Heart right ventricle (tissue), 16 donors: ENCODE measurements at regions not wholly inside any gene's neighbourhood (a gene's known extent, or its start where the extent isn't known, plus 50 kb on each side); places are given as distances from the start of the nearest gene placed in this dataset.

Experiments
- ATAC-seq, 8 donors: fragments of 200-7000 bp; cut with Tn5 transposase; one replicate each; pipeline ENCODE4 v1.9.1; 2020; ENCODE audit warnings: mild to moderate bottlenecking in 8 of 8, moderate library complexity in 8 of 8, moderate number of reproducible peaks in 1 of 8
- DNase-seq, 2 donors: peaks; one replicate each; pipeline ENCODE4 v3.0.0-alpha.2; 2020
- H3K27ac ChIP-seq, 10 donors: fragments of 200-600 bp; sonication (generic) in 2 of 10; one replicate each; pipeline versions ENCODE4 v1.5.0 to v1.8.0; 2020 to 2022; ENCODE audit warnings: mild to moderate bottlenecking in 3 of 10
- H3K27me3 ChIP-seq, 7 donors: fragments of 200-600 bp; one replicate each; pipeline ENCODE4 v1.8.0; 2021 to 2022; ENCODE audit warnings: mild to moderate bottlenecking in 2 of 7
- H3K36me3 ChIP-seq, 9 donors: fragments of 200-600 bp; sonication (generic) in 1 of 9; one replicate each; pipeline versions ENCODE4 v1.5.0 to v1.8.0; 2020 to 2022; ENCODE audit warnings: mild to moderate bottlenecking in 2 of 9
- H3K4me1 ChIP-seq, 9 donors: fragments of 200-600 bp; sonication (generic) in 1 of 9; one replicate each; pipeline versions ENCODE4 v1.5.0 to v1.8.0; 2020 to 2022; ENCODE audit warnings: mild to moderate bottlenecking in 4 of 9
- H3K4me3 ChIP-seq, 10 donors: fragments of 200-600 bp; sonication (generic) in 2 of 10; one replicate each; pipeline versions ENCODE4 v1.5.0 to v1.8.0; 2020 to 2022; ENCODE audit warnings: mild to moderate bottlenecking in 7 of 10, moderate library complexity in 2 of 10
- H3K9me3 ChIP-seq, 11 donors: fragments of 200-600 bp in 10 of 11; sonication (generic) in 2 of 11; one replicate each; pipeline versions ENCODE4 v1.5.0 to v1.8.0; 2013 to 2022; ENCODE audit warnings: mild to moderate bottlenecking in 2 of 11, control low read depth in 1 of 11, moderate library complexity in 1 of 11
- CTCF ChIP-seq, 9 donors: fragments of 200-600 bp; sonication (generic) in 2 of 9; IDR thresholded peaks; one replicate each; pipeline versions ENCODE4 v1.5.0 to v1.8.0; 2021 to 2022; ENCODE audit warnings: antibody characterized with exemption in 9 of 9, mild to moderate bottlenecking in 5 of 9, moderate library complexity in 1 of 9
- WGBS, 2 donors: extraction: QIAGEN DNeasy Blood & Tissue Kit; methylation state at CpG; one replicate each; pipeline ENCODE4 v1.1.7; 2013; ENCODE audit warnings: inconsistent platforms in 1 of 2; 5-methylcytosine and 5-hydroxymethylcytosine counted together
- intact Hi-C, 10 donors: fragments of 100-400 bp; cut with DNase I; formaldehyde crosslinking; loops; one replicate each; pipeline versions ENCODE4 v1.11.1 to v1.14.2; 2022
- donor health status: Arrhythmogenic right ventricular cardiomyopathy.
- donor health status: ischemic (EF 13 %, LVEDD 7.1; RV severe dilation, severe dysfunction).
- donor health status: healthy with polysubstance abuse.
- donor health status: DM: no; HTN: yes; CAD: no.
- donor health status: DM: no; HTN: no; CAD: no.
- donor health status: ischemic (EF 25% LVEDD 6.9; RV normal size, moderate dysfunction).
- donor health status: ischemic (EF 25% LVEDD 5.7; RV mildly dilated, moderate dysfunction).
- donor health status: healthy.
- donor health status: DM: yes; HTN: yes; CAD: no.
- donor health status: Ischemic cardiomyopathy.
- donor health status: ischemic (EF 35%, LVEDD 5.7; RV mildly dilated, moderate dysfunction).
- donor health status: nonischemic (EF 11% LVEDD 7.7; RV severe dilation, severe dysfunction).
- donor health status: DM: yes; HTN: yes; CAD: no.
- donor health status: PGD.
- donor health status: ischemic (EF 29% LVEDD 5.4; RV normal size, mild dysfunction).
- donor health status: nonischemic (EF 23%, LVEDD 6.1; RV moderate dilation, normal function).

- no peak overlapping the region for H3K4me3 ChIP-seq
- no peaks in the 10 kb centered on the region for H3K27me3 ChIP-seq
- intact Hi-C loops = no loop called here
- DNase-seq (no peak), ATAC-seq (no peak)
- no peak for TF ChIP-seq CTCF (IDR thresholded peaks at IDR 0.05)
- no peaks in the 10 kb centered on the region for H3K4me1 ChIP-seq
- H3K27ac ChIP-seq = no peak overlapping the region
- H3K36me3 ChIP-seq = no peaks in the 10 kb centered on the region
- 51 to 69% methylated on average over 2 of the region's 2 CpGs for WGBS, 2 donors
- H3K9me3 ChIP-seq = peaks cover 0 to 39% (median 12%) of the 10 kb centered on the region in 11 donors
Observed at GRCh38 chr4:175419236-175419718, 392.8 kb downstream of the GPM6A start.

GRCh38 chr4:175421506-175421905 is 390.6 kb downstream of the GPM6A start:
- no peak for DNase-seq
- WGBS, 2 donors = 67 to 71% methylated on average over 3 of the region's 3 CpGs
- Histone ChIP-seq H3K9me3 (peaks cover 0 to 20% (median 7%) of the 10 kb centered on the region in 11 donors), H3K27me3 (no peaks in the 10 kb centered on the region), H3K27ac (no peak overlapping the region), H3K36me3 (no peaks in the 10 kb centered on the region), H3K4me3 (no peak overlapping the region), H3K4me1 (no peaks in the 10 kb centered on the region)
- no peak for TF ChIP-seq CTCF (IDR thresholded peaks at IDR 0.05)
- no peak for ATAC-seq
- intact Hi-C loops = no loop called here

DNA sequence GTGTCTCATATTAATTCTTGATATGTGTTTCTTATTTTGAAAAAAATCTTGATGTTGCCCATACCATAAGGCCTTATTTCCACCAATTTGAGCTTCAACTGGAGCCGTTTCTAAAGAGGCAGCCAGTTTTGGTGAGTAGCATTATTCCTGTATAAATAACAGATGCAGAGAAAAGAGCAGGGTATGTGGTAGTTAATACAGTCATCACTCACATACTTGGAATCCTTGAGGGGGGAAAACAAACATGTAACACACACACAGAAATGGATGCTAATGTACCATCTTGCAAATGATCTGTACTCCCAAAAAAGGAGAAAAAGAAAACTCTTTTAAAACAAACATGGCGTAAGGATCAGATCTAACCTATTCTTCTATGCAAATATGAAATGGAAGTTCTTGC is 389.7 kb downstream of the GPM6A start:
- WGBS, 2 donors = 79 to 81% methylated on average over 2 of the region's 2 CpGs
- peaks cover 0 to 12% (median 0%) of the 10 kb centered on the region in 11 donors for H3K9me3 ChIP-seq
- no peak for DNase-seq
- ATAC-seq = no peak
- H3K36me3 ChIP-seq = no peaks in the 10 kb centered on the region
- no peak overlapping the region for H3K4me3 ChIP-seq
- no peaks in the 10 kb centered on the region for H3K4me1 ChIP-seq
- intact Hi-C loops = no loop called here
- TF ChIP-seq CTCF (IDR thresholded peaks at IDR 0.05) = no peak
- no peaks in the 10 kb centered on the region for H3K27me3 ChIP-seq
- H3K27ac ChIP-seq = no peak overlapping the region

DNA sequence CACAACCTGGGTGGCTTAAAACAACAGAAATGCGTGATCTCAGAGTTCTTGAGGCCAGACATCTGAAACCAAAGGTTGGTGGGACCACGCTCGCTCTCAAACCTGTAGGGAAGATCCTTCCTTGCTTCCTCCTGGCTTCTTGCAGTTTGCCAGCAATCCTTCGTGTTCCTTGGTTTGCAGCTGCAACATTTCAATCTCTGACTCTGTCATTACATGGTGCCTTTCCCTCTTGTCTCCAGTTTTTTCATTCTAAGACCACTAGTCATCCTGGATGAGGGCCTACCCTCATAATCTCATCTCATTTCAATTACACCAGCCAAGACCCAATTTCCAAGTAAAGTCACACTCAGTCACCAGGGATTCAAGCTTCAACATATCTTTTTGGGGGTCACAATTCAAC is 388.0 kb downstream of the GPM6A start:
- no peaks in the 10 kb centered on the region for H3K27me3 ChIP-seq
- H3K4me1 ChIP-seq = no peaks in the 10 kb centered on the region
- WGBS, 2 donors = 68 to 75% methylated on average over 4 of the region's 4 CpGs
- H3K4me3 ChIP-seq = no peak overlapping the region
- H3K9me3 ChIP-seq = peaks cover 0 to 4% (median 0%) of the 10 kb centered on the region in 11 donors
- DNase-seq (no peak), ATAC-seq (no peak)
- intact Hi-C loops = no loop called here
- no peaks in the 10 kb centered on the region for H3K36me3 ChIP-seq
- no peak for TF ChIP-seq CTCF (IDR thresholded peaks at IDR 0.05)
- no peak overlapping the region for H3K27ac ChIP-seq
